ENCODE measurements at regions not wholly inside any gene's neighbourhood (a gene's known extent, or its start where the extent isn't known, plus 50 kb on each side); places are given as distances from the start of the nearest gene placed in this dataset.

GRCh38 chr5:154567155-154567554, 89.1 kb upstream of the HAND1 start:
- TF ChIP-seq, protein P1, sequence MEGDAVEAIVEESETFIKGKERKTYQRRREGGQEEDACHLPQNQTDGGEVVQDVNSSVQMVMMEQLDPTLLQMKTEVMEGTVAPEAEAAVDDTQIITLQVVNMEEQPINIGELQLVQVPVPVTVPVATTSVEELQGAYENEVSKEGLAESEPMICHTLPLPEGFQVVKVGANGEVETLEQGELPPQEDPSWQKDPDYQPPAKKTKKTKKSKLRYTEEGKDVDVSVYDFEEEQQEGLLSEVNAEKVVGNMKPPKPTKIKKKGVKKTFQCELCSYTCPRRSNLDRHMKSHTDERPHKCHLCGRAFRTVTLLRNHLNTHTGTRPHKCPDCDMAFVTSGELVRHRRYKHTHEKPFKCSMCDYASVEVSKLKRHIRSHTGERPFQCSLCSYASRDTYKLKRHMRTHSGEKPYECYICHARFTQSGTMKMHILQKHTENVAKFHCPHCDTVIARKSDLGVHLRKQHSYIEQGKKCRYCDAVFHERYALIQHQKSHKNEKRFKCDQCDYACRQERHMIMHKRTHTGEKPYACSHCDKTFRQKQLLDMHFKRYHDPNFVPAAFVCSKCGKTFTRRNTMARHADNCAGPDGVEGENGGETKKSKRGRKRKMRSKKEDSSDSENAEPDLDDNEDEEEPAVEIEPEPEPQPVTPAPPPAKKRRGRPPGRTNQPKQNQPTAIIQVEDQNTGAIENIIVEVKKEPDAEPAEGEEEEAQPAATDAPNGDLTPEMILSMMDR (conservative IDR thresholded peaks at IDR 0.05; ENCODE audit: low read depth, low read length) = no peak
- TF ChIP-seq EZH2 (IDR thresholded peaks at IDR 0.05; ENCODE audit: low read length, unreplicated experiment) = no peak
